ENCODE measurements at regions not wholly inside any gene's neighbourhood (a gene's known extent, or its start where the extent isn't known, plus 50 kb on each side); places are given as distances from the start of the nearest gene placed in this dataset.
"Not testable (repeated sequence)": the region's sequence is repeated elsewhere in the genome, so short reads cannot be mapped to it uniquely, and the experiment has no call there.

DNA sequence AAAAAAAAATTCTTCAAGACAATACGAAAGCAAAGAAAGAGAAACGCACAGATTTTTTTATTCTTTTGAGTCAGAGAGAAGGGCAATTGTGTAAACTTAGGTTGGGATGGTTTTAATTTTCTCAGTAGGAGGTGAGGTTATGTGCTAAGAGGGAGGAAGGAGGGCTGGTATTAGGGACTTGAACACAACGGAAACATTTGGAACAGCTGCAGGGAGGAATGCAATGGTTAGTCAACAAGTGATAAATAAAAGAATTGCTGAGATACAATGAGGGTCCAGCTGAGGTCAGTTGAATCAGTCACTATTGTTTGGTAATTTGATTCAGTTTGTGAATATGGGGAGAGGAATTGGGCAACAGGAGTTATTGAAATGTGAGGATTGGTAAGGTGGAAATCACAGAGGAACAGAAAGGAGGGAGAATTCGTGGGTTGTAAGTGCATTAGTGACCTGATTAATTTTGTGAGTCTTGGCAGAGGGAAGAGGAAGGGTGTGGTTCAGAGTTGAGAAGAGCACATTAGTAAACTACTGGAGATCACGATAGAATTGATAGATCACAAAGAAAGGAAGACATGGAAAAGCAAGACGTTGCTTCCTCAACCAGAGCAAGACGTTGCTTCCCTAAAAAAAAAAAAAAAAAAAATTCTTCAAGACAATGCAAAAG lies 499.5 kb upstream of the SPRY2 start:
- FAIRE-seq = no peak

GRCh38 chr13:80835902-80836301 lies 495.0 kb upstream of the SPRY2 start:
- FAIRE-seq = no peak

GRCh38 chr13:80830431-80830830 lies 489.5 kb upstream of the SPRY2 start:
- no peak for FAIRE-seq

DNA sequence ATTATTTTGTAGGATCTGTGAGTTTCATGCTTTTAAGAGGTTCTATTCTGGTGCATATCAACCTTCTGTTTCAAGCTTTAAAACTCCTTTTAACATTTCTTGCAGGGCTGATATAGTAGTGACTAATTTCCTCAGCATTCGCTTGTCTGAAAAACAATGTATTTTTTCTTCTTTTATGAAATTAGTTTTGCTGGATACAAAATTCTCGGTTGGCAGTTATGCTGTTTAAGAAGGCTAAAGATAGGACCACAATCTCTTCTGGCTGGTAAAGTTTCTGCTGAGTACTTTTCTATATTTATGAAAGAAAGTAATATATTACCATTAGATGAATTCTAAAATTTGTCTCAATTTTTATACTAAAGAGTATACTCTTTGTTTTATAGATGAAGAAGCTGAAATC lies 487.8 kb upstream of the SPRY2 start:
- no peak for FAIRE-seq

- no peak for FAIRE-seq
These were observed 484.4 kb upstream of the SPRY2 start for GRCh38 chr13:80825276-80825675.

GRCh38 chr13:80824229-80824628 lies 483.3 kb upstream of the SPRY2 start:
- FAIRE-seq = no peak

- FAIRE-seq = no peak
These were observed 482.5 kb upstream of the SPRY2 start for GRCh38 chr13:80823472-80823871.

- no peak for FAIRE-seq
These were observed 480.5 kb upstream of the SPRY2 start for GRCh38 chr13:80821466-80821865.

DNA sequence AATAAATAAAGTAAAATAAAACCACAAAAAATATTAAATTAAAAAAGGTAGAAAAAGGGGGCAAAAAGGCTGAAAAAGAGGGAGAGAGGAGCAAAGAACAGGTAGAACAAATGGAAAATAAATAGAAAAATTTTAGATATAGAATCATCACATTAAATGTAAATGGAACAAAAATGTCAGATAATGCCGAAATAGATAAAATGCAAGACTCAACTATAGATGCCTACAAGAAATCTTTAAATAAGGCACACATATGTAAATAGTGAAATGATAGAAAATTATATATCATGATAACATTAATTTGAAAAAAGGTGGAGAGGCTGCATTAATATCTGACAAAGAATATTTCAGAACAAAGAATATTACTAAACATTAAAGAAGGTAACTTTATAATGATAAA lies 477.1 kb upstream of the SPRY2 start:
- FAIRE-seq = peak; percentile 21

GRCh38 chr13:80814541-80814940 lies 473.6 kb upstream of the SPRY2 start:
- no peak for FAIRE-seq

GRCh38 chr13:80810294-80810693 lies 469.4 kb upstream of the SPRY2 start:
- FAIRE-seq = not testable (repeated sequence)

- FAIRE-seq = no peak
These were observed 462.0 kb upstream of the SPRY2 start for GRCh38 chr13:80802946-80803345.

GRCh38 chr13:80798576-80799133 lies 457.7 kb upstream of the SPRY2 start:
- no peak for FAIRE-seq

- peak; percentile 75 for FAIRE-seq
These were observed 446.7 kb upstream of the SPRY2 start for GRCh38 chr13:80787604-80788003.

- FAIRE-seq = no peak
These were observed 443.1 kb upstream of the SPRY2 start for GRCh38 chr13:80783926-80784565.

DNA sequence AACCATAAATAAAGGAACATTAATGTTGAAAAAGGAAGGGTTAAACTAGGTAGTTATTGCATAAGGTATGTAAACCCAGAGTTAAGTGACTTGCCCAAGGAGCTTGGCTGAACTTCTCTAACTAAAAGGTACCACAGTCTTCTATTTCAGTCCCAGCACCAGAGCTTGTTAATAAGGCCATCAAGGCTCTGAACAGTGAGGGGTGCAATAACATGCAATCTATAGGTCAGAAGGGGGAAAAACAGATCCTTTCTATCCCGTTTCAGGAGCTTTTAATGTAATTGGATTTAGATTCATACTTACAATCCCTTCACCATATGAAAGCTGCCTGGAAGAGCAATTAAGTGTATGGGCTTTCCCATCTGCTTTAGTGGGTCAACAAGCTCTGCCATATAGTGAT lies 441.5 kb upstream of the SPRY2 start:
- FAIRE-seq = no peak

GRCh38 chr13:80778297-80778696 lies 437.4 kb upstream of the SPRY2 start:
- FAIRE-seq = no peak

GRCh38 chr13:80757694-80758093 lies 416.8 kb upstream of the SPRY2 start:
- FAIRE-seq = no peak

DNA sequence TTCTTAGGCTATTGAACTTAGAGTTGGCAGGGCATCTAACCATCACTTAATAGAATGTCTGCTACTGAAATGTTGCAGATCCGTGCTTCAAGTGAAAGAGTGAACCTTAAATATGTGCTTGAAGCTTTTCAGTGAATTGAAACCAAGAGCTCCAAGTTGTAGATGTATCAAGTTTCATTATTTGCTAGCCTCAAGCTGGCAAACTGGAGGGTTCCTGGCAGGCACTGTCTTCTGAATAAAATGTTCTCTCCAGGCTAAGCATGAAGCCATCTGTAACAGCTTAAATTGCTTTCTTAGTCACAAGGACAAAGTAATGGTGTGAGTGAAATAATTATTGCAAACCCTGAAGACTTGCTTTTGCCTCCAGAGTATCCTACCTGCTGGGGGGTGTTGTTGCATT lies 415.0 kb upstream of the SPRY2 start:
- no peak for FAIRE-seq

- FAIRE-seq = no peak
These were observed 413.5 kb upstream of the SPRY2 start for GRCh38 chr13:80754441-80754840.

- no peak for FAIRE-seq
These were observed 412.9 kb upstream of the SPRY2 start for GRCh38 chr13:80753866-80754265.

- no peak for FAIRE-seq
These were observed 410.9 kb upstream of the SPRY2 start for GRCh38 chr13:80751854-80752253.

GRCh38 chr13:80744147-80744914 lies 403.4 kb upstream of the SPRY2 start:
- FAIRE-seq = no peak

GRCh38 chr13:80742033-80742432 lies 401.1 kb upstream of the SPRY2 start:
- FAIRE-seq = no peak

Measured in islet of Langerhans (tissue), 1 donor.